Calu3 (cell line): ENCODE measurements at regions not wholly inside any gene's neighbourhood (a gene's known extent, or its start where the extent isn't known, plus 50 kb on each side); places are given as distances from the start of the nearest gene placed in this dataset.

Source experiments
- BruUV-seq: library from RNA; stranded (reverse); fragments of 400-500 nt; replicated peaks from 2 replicates; lab custom pipeline; 2021; lab: Mats Ljungman, UMichigan
- CTCF ChIA-PET: fragments of 300-600 bp; sonication (Branson Sonifier 250); formaldehyde crosslinking; loops from one replicate; lab custom pipeline; 2022; ENCODE audit warnings: antibody characterized with exemption; lab: Charles Lee
- DNase-seq: peaks from one replicate; pipeline ENCODE4 v3.0.0; 2022
- H3K27ac Mint-ChIP-seq: one replicate; pipeline ENCODE4 v1.8.0; 2022; ENCODE audit warnings: mixed read lengths; ENCODE audit not compliant: unreplicated experiment
- H3K27me3 Mint-ChIP-seq: one replicate; pipeline ENCODE4 v1.8.0; 2022; ENCODE audit warnings: mixed read lengths; ENCODE audit not compliant: unreplicated experiment
- H3K36me3 Mint-ChIP-seq: one replicate; pipeline ENCODE4 v1.8.0; 2022; ENCODE audit warnings: mild to moderate bottlenecking, moderate library complexity, mixed read lengths; ENCODE audit not compliant: insufficient read depth, unreplicated experiment
- H3K4me1 Mint-ChIP-seq: one replicate; pipeline ENCODE4 v1.8.0; 2022; ENCODE audit warnings: mild to moderate bottlenecking, low read depth, mixed read lengths; ENCODE audit not compliant: unreplicated experiment
- H3K4me3 Mint-ChIP-seq: one replicate; pipeline ENCODE4 v1.8.0; 2022; ENCODE audit warnings: mild to moderate bottlenecking, low read depth, moderate library complexity, mixed read lengths; ENCODE audit not compliant: unreplicated experiment
- H3K9me3 Mint-ChIP-seq: one replicate; pipeline ENCODE4 v1.8.0; 2022; ENCODE audit warnings: low read depth, mixed read lengths; ENCODE audit not compliant: unreplicated experiment
- intact Hi-C: fragments of 100-400 bp; cut with micrococcal nuclease; formaldehyde crosslinking; loops from one replicate; pipeline ENCODE4 v1.10.0; 2022; ENCODE audit not compliant: unreplicated experiment
- TF ChIP-seq, protein P1 (sequence below): fragments of 200-600 bp; IDR thresholded peaks from one replicate; pipeline ENCODE4 v1.8.0; 2022; ENCODE audit warnings: antibody characterized with exemption; ENCODE audit not compliant: unreplicated experiment

DNA sequence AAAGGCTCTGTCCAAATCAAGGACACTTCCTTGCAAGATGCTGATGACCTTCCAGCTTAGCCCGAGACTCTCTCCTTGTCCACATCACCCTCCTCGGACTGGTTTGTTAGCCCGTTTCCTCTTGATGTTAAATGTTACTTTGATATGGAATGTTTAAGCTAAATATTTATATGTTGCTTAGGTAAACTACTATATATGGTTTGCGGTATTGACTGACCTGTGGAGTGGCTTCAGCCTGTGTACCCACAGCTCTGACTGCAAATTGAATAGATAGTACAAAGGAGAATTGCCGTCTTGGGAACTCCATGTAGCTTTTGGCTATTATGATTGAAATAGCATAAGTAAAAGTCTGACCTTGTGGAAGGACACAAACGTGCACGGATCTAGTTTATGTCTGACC, 422.0 kb downstream of the YTHDC2 start:
- CTCF ChIA-PET, result no interaction called here
- TF ChIP-seq, protein P1, sequence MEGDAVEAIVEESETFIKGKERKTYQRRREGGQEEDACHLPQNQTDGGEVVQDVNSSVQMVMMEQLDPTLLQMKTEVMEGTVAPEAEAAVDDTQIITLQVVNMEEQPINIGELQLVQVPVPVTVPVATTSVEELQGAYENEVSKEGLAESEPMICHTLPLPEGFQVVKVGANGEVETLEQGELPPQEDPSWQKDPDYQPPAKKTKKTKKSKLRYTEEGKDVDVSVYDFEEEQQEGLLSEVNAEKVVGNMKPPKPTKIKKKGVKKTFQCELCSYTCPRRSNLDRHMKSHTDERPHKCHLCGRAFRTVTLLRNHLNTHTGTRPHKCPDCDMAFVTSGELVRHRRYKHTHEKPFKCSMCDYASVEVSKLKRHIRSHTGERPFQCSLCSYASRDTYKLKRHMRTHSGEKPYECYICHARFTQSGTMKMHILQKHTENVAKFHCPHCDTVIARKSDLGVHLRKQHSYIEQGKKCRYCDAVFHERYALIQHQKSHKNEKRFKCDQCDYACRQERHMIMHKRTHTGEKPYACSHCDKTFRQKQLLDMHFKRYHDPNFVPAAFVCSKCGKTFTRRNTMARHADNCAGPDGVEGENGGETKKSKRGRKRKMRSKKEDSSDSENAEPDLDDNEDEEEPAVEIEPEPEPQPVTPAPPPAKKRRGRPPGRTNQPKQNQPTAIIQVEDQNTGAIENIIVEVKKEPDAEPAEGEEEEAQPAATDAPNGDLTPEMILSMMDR, result no peak

DNA sequence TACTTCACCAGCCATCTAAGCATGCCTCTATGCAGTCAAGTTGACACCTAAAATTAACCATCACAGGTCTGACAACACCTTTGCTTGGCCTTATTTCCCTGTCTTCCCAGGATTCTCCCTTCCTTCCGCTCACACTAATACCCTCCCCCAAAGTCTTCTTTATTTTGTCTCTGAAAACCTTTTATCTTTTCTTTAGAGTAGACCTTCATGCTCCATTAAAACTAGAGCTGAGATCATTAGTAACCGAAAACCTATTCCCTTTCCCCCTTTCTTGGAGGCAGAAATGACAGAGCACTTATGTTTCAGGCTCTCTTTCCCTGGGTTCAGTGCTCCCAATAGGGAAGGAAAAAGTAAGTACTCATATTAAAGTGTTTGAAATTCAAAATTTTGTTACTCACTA, 423.8 kb downstream of the YTHDC2 start:
- CTCF ChIA-PET, result no interaction called here
- no peak overlapping the region for H3K4me3 Mint-ChIP-seq
- peaks cover 3% of the 10 kb centered on the region for H3K9me3 Mint-ChIP-seq
- no peaks in the 10 kb centered on the region for H3K4me1 Mint-ChIP-seq
- H3K27me3 Mint-ChIP-seq, result no peaks in the 10 kb centered on the region
- BruUV-seq, result no TSS peak
- no peaks in the 10 kb centered on the region for H3K36me3 Mint-ChIP-seq
- DNase-seq, result no peak
- H3K27ac Mint-ChIP-seq, result no peak overlapping the region
- TF ChIP-seq, protein P1, result no peak
- intact Hi-C loops, result no loop called here

More for the DNA sequence above, 422.0 kb downstream of the YTHDC2 start:
- no peaks in the 10 kb centered on the region for H3K4me1 Mint-ChIP-seq
- no TSS peak for BruUV-seq
- intact Hi-C loops, result no loop called here
- peaks cover 6% of the 10 kb centered on the region for H3K9me3 Mint-ChIP-seq
- no peak overlapping the region for H3K4me3 Mint-ChIP-seq
- no peaks in the 10 kb centered on the region for H3K27me3 Mint-ChIP-seq
- H3K27ac Mint-ChIP-seq, result no peak overlapping the region
- DNase-seq, result no peak
- no peaks in the 10 kb centered on the region for H3K36me3 Mint-ChIP-seq

GRCh38 chr5:113939988-113940387, 421.9 kb upstream of the KCNN2 start:
- no TSS peak for BruUV-seq
- H3K4me3 Mint-ChIP-seq, result no peak overlapping the region
- CTCF ChIA-PET, result no interaction called here
- H3K27me3 Mint-ChIP-seq, result no peaks in the 10 kb centered on the region
- intact Hi-C loops, result no loop called here
- no peaks in the 10 kb centered on the region for H3K9me3 Mint-ChIP-seq
- H3K36me3 Mint-ChIP-seq, result no peaks in the 10 kb centered on the region
- DNase-seq, result no peak
- H3K27ac Mint-ChIP-seq, result no peak overlapping the region
- H3K4me1 Mint-ChIP-seq, result no peaks in the 10 kb centered on the region
- TF ChIP-seq, protein P1, result no peak

GRCh38 chr5:113950186-113950585, 411.7 kb upstream of the KCNN2 start:
- Mint-ChIP-seq H3K4me3 (no peak overlapping the region), H3K9me3 (peaks cover 6% of the 10 kb centered on the region), H3K27me3 (no peaks in the 10 kb centered on the region), H3K27ac (no peak overlapping the region), H3K36me3 (no peaks in the 10 kb centered on the region), H3K4me1 (no peaks in the 10 kb centered on the region)
- TF ChIP-seq, protein P1, result no peak
- DNase-seq, result no peak
- intact Hi-C loops, result no loop called here
- no TSS peak for BruUV-seq
- CTCF ChIA-PET, result no interaction called here
